ENCODE measurements at regions not wholly inside any gene's neighbourhood (a gene's known extent, or its start where the extent isn't known, plus 50 kb on each side); places are given as distances from the start of the nearest gene placed in this dataset.

DNA sequence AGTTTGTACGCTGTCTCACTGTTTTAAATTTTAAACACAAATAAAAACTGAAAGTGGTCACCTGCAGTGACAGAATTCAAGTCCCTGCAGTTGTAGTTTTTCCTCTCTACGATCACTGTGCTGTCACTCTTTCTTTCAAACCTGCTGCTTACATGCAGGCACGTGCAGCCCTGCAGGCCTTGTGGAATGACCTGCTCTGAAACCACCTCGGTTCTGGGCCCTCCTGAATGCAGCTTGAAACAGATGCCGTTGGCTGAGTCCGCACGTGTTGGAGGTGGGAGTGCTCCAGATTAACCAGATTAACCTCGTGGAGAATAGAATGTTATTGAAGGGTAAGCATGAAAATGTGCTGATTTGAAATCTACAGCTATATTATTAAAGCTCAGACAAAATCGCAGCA is 126.0 kb upstream of the ERCC6L2 start:
- TF ChIP-seq CREB1 (CRISPR knock-in tag; IDR thresholded peaks at IDR 0.05) (no peak), NR1H2 (CRISPR knock-in tag; IDR thresholded peaks at IDR 0.05) (no peak), NFE2L1 (CRISPR knock-in tag; IDR thresholded peaks at IDR 0.05) (no peak), TCF7 (CRISPR knock-in tag; IDR thresholded peaks at IDR 0.05; ENCODE audit: low read depth) (no peak), ZNF219 (CRISPR knock-in tag; IDR thresholded peaks at IDR 0.05; ENCODE audit: borderline replicate concordance) (no peak), ZBTB21 (CRISPR knock-in tag; IDR thresholded peaks at IDR 0.05; ENCODE audit: borderline replicate concordance) (no peak)
- TF ChIP-seq, protein P1, sequence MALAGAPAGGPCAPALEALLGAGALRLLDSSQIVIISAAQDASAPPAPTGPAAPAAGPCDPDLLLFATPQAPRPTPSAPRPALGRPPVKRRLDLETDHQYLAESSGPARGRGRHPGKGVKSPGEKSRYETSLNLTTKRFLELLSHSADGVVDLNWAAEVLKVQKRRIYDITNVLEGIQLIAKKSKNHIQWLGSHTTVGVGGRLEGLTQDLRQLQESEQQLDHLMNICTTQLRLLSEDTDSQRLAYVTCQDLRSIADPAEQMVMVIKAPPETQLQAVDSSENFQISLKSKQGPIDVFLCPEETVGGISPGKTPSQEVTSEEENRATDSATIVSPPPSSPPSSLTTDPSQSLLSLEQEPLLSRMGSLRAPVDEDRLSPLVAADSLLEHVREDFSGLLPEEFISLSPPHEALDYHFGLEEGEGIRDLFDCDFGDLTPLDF (CRISPR knock-in tag; IDR thresholded peaks at IDR 0.05) = no peak
- TF ChIP-seq, protein P2, sequence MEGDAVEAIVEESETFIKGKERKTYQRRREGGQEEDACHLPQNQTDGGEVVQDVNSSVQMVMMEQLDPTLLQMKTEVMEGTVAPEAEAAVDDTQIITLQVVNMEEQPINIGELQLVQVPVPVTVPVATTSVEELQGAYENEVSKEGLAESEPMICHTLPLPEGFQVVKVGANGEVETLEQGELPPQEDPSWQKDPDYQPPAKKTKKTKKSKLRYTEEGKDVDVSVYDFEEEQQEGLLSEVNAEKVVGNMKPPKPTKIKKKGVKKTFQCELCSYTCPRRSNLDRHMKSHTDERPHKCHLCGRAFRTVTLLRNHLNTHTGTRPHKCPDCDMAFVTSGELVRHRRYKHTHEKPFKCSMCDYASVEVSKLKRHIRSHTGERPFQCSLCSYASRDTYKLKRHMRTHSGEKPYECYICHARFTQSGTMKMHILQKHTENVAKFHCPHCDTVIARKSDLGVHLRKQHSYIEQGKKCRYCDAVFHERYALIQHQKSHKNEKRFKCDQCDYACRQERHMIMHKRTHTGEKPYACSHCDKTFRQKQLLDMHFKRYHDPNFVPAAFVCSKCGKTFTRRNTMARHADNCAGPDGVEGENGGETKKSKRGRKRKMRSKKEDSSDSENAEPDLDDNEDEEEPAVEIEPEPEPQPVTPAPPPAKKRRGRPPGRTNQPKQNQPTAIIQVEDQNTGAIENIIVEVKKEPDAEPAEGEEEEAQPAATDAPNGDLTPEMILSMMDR (IDR thresholded peaks at IDR 0.05) = no peak
- TF ChIP-seq, protein P3, sequence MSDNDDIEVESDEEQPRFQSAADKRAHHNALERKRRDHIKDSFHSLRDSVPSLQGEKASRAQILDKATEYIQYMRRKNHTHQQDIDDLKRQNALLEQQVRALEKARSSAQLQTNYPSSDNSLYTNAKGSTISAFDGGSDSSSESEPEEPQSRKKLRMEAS (CRISPR knock-in tag; IDR thresholded peaks at IDR 0.05) = no peak
- TF ChIP-seq, protein P4, sequence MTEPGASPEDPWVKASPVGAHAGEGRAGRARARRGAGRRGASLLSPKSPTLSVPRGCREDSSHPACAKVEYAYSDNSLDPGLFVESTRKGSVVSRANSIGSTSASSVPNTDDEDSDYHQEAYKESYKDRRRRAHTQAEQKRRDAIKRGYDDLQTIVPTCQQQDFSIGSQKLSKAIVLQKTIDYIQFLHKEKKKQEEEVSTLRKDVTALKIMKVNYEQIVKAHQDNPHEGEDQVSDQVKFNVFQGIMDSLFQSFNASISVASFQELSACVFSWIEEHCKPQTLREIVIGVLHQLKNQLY (CRISPR knock-in tag; IDR thresholded peaks at IDR 0.05) = no peak
- TF ChIP-seq, protein P5, sequence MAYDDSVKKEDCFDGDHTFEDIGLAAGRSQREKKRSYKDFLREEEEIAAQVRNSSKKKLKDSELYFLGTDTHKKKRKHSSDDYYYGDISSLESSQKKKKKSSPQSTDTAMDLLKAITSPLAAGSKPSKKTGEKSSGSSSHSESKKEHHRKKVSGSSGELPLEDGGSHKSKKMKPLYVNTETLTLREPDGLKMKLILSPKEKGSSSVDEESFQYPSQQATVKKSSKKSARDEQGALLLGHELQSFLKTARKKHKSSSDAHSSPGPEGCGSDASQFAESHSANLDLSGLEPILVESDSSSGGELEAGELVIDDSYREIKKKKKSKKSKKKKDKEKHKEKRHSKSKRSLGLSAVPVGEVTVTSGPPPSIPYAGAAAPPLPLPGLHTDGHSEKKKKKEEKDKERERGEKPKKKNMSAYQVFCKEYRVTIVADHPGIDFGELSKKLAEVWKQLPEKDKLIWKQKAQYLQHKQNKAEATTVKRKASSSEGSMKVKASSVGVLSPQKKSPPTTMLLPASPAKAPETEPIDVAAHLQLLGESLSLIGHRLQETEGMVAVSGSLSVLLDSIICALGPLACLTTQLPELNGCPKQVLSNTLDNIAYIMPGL (CRISPR knock-in tag; IDR thresholded peaks at IDR 0.05) = no peak
- TF ChIP-seq, protein P6, sequence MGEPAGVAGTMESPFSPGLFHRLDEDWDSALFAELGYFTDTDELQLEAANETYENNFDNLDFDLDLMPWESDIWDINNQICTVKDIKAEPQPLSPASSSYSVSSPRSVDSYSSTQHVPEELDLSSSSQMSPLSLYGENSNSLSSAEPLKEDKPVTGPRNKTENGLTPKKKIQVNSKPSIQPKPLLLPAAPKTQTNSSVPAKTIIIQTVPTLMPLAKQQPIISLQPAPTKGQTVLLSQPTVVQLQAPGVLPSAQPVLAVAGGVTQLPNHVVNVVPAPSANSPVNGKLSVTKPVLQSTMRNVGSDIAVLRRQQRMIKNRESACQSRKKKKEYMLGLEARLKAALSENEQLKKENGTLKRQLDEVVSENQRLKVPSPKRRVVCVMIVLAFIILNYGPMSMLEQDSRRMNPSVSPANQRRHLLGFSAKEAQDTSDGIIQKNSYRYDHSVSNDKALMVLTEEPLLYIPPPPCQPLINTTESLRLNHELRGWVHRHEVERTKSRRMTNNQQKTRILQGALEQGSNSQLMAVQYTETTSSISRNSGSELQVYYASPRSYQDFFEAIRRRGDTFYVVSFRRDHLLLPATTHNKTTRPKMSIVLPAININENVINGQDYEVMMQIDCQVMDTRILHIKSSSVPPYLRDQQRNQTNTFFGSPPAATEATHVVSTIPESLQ (CRISPR knock-in tag; IDR thresholded peaks at IDR 0.05) = no peak
- TF ChIP-seq, protein P7, sequence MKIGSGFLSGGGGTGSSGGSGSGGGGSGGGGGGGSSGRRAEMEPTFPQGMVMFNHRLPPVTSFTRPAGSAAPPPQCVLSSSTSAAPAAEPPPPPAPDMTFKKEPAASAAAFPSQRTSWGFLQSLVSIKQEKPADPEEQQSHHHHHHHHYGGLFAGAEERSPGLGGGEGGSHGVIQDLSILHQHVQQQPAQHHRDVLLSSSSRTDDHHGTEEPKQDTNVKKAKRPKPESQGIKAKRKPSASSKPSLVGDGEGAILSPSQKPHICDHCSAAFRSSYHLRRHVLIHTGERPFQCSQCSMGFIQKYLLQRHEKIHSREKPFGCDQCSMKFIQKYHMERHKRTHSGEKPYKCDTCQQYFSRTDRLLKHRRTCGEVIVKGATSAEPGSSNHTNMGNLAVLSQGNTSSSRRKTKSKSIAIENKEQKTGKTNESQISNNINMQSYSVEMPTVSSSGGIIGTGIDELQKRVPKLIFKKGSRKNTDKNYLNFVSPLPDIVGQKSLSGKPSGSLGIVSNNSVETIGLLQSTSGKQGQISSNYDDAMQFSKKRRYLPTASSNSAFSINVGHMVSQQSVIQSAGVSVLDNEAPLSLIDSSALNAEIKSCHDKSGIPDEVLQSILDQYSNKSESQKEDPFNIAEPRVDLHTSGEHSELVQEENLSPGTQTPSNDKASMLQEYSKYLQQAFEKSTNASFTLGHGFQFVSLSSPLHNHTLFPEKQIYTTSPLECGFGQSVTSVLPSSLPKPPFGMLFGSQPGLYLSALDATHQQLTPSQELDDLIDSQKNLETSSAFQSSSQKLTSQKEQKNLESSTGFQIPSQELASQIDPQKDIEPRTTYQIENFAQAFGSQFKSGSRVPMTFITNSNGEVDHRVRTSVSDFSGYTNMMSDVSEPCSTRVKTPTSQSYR (CRISPR knock-in tag; IDR thresholded peaks at IDR 0.05) = no peak

Measured in WTC11 (cell line).